T47D (cell line): ENCODE measurements at regions not wholly inside any gene's neighbourhood (a gene's known extent, or its start where the extent isn't known, plus 50 kb on each side); places are given as distances from the start of the nearest gene placed in this dataset.

ENCODE experiments used
- DNase-seq, 2 experiments: peaks; one replicate each; pipeline versions ENCODE4 v3.0.0 to v3.0.0-alpha.2; 2011 to 2012; ENCODE audit warnings: low read depth in 1 of 2, low spot score in 1 of 2
- JUND ChIP-seq: IDR thresholded peaks from 2 replicates; pipeline ENCODE4 v1.6.1; 2012; ENCODE audit warnings: low read depth
- in situ Hi-C: cut with HindIII; loops from 2 replicates; pipeline ENCODE4 v1.10.0; 2016; ENCODE audit warnings: low sequenced_read_pairs, low pct_unique_long_range_greater_than_20kb

GRCh38 chr14:49451938-49452337 is 134.2 kb downstream of the RPS29 start:
- in situ Hi-C loops: no loop called here
- TF ChIP-seq JUND: no peak
- no peak for DNase-seq

- no peak for DNase-seq
- TF ChIP-seq JUND: no peak
- in situ Hi-C loops: no loop called here
Measured at GRCh38 chr14:49449749-49450148, 136.4 kb downstream of the RPS29 start.

GRCh38 chr14:49447540-49448107 is 138.6 kb downstream of the RPS29 start:
- DNase-seq: no peak
- TF ChIP-seq JUND: no peak
- in situ Hi-C loops: no loop called here

- no peak for TF ChIP-seq JUND
- in situ Hi-C loops: no loop called here
Measured at GRCh38 chr14:49446801-49447200, 139.4 kb downstream of the RPS29 start.

GRCh38 chr14:49438256-49438770 is 147.9 kb downstream of the RPS29 start:
- DNase-seq: no peak
- TF ChIP-seq JUND: no peak
- in situ Hi-C loops: no loop called here

More at GRCh38 chr14:49446801-49447200, 139.4 kb downstream of the RPS29 start:
- DNase-seq: no peak

DNA sequence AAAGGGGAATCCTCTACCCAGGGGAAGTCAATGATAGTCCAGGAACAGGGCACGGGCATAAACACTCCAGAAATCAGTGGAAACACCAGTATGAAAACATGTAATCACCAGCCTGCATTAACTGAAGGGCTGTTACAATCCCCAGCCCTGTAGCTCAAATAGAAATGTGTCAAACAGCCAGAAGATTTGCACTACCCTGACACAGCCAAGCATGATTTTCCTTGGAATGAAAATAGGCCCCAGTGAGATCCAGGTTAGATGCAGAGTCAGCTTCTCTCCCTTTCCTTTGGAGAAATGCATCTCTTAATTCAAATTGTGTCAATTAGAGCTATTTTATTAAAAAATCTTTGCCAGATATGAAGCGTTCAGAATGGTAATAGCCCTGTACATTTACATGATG is 158.1 kb downstream of the RPS29 start:
- no peak for DNase-seq
- TF ChIP-seq JUND: no peak
- in situ Hi-C loops: no loop called here

DNA sequence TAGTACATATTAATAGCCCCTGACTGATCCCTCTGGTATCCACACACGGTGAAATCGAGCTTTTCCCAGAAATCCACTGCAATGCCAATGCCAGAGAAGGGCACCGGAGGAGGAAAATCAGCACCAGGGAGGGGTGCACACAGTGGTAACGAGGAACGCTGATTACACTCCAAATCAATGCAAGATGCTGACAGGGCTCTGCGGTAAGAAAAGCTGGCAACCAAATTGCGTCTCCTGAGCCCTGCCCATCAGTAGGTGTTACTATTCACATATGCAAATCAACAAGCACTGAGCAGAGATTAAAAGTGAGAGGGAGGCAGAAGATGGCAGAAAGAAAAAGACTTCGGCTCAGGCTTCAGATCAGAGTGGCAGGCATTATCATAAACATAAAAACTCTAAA is 159.1 kb downstream of the RPS29 start:
- DNase-seq: no peak
- no peak for TF ChIP-seq JUND
- in situ Hi-C loops: no loop called here

DNA sequence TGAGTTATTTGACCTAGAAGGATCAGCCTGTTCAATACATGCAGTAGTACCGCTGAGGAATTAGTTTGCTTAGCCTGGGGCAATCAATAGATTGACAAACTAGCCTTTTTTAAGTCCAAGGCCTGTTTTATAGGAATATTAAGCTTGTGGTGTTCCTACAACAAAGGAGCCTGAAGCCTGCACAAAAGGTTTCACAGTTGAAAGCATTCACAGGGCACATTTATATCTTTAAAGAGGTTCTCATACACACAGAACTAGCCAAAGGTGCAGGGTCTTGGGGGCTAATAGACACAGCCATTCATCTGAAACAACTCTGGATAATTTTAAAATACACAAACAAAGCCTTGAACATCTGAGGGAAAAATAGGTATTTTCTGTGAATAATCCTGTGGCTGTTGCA is 160.3 kb downstream of the RPS29 start:
- in situ Hi-C loops: no loop called here
- TF ChIP-seq JUND: no peak

DNA sequence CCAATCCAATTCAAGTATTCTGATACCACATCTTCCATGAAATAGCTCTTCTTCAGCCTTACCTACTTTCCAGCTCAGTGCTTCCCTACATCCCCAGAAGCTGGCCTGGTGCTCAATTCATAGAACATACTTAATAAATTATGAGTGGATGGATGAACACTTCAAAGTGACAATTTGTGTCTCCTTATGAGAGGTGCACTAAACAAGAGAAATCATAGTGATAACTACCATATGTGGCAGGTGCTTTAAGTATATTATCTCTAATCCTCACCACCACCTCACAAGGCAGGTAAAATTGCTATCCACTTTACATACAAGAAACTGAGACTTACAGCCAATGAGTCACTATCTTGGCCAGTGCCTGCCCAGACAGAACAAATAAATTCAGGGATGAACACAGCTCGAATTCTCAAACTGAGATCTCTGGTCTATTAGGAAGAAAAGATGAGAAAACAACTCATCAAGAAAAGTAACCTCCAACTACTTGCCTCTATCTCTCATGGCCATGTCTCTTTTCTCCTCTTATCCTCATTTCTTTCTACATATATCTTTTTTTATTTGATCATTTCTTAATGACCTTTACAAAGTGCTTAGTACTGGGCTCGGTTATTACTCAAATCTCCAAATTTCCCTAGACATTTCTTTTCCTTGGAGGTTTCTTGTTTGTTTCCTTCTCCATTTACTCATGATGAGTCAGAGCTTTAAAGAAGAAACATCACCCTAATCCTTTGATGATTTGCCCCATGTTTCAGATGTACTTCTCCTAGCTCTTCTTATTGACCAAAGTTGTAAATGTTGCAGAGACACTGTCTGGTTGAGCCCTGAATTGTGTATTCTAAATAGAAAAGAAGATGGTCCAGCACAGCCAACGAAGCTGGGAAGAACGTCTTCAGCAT is 161.5 kb downstream of the RPS29 start:
- DNase-seq: no peak
- in situ Hi-C loops: no loop called here
- no peak for TF ChIP-seq JUND

More for the DNA sequence above, 160.3 kb downstream of the RPS29 start:
- no peak for DNase-seq

DNA sequence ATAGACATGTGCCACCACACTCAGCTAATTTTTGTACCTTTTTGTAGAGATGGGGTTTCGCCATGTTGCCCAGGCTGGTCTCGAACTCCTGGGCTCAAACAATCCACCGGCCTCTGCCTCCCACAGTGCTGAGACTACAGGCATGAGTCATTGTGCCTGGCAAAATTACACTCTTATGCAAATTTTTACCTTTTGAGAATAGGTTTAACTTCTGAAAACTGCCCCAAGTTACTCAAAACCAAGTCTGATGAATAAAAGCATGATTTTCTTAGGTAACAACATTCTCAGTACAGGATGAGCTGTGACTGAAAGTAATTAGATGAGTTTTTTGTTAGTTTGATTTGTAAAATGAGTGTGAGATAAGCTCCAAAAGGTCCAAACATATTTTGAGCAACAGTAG is 166.0 kb downstream of the RPS29 start:
- no peak for DNase-seq
- no peak for TF ChIP-seq JUND
- in situ Hi-C loops: no loop called here

DNA sequence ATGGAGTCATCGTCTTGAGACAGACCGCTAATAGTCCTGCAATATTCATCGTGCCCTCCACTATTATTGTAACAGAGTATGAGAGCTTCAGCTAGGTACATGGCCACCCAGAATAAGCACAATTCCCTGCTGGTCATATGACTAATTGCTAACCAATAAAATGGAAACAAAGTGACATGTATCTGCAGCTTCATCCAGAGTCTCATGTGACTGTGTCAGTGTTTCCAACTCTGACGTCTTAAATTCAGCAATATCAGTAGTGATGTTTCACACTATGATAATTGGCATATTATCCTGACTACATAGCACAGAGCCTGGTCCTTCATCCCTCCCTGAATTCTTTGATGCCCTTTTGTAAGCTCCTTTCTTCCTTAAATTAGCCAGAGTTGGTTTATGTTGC is 167.4 kb downstream of the RPS29 start:
- in situ Hi-C loops: no loop called here
- no peak for DNase-seq
- TF ChIP-seq JUND: no peak

DNA sequence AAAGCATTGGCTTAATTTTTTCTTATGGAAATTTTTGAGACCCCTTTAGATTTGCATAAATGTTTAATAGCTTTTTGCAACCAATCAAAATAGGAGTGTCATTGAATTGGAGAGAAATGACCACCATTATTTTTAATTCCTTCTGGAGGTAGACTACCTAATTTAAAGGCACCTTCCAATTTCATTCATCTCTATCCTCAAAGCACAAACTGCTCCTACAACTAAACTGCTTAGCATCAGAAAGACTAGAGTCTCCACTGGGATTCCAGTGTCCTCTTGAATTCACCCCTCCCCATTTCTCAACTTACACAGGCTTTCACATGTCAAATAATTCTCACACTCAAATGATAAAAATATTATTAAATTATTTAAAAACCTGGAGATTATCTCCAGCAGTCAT is 168.4 kb downstream of the RPS29 start:
- DNase-seq: no peak
- in situ Hi-C loops: no loop called here
- TF ChIP-seq JUND: no peak

GRCh38 chr14:49408187-49408933 is 177.8 kb downstream of the RPS29 start:
- TF ChIP-seq JUND: no peak
- in situ Hi-C loops: no loop called here
- DNase-seq: no peak
